ENCODE measurements at regions not wholly inside any gene's neighbourhood (a gene's known extent, or its start where the extent isn't known, plus 50 kb on each side); places are given as distances from the start of the nearest gene placed in this dataset.

DNA sequence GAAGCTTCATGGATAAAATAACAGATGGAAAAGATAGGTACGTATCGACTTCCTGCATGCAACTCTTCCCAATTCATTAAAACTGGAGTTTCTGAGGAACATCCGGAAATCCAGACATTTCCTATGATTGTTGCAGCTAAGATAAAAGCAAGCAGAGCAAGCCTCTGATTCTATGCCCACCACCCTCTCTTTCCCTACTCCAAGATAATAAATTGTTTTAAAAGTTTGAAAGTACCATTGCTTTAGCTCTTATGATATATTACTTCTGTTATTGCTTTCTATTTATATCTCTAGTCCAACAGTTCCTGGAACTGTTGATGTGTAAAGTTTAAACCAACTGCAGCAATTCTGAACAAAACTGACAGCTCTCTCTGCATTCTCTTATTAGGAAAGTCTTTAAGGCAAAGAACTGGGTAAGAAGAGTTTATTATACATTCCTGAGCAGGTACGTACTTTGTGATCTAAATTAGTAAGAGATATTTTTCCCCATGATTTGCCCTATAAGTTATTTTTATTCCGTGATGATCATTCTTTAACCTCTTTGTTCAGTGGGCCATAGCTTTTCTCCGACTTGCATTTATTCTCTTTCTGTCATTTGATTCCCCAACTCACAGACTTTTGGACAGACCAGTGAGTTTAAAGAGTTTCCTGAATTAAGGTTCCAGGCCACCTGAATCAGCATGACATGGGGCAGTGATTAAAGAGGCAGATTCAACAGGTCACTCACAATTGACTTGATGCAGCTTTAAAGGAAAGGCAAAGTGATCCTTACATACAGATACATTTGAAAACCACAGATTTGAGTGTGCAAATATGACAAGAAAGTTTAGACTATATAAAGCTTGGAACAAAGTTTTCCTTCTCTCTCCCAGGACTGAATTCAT is 94.2 kb upstream of the THRB start:
- DNase-seq (ENCODE audit: low spot score) = no peak
- TF ChIP-seq, protein P1, sequence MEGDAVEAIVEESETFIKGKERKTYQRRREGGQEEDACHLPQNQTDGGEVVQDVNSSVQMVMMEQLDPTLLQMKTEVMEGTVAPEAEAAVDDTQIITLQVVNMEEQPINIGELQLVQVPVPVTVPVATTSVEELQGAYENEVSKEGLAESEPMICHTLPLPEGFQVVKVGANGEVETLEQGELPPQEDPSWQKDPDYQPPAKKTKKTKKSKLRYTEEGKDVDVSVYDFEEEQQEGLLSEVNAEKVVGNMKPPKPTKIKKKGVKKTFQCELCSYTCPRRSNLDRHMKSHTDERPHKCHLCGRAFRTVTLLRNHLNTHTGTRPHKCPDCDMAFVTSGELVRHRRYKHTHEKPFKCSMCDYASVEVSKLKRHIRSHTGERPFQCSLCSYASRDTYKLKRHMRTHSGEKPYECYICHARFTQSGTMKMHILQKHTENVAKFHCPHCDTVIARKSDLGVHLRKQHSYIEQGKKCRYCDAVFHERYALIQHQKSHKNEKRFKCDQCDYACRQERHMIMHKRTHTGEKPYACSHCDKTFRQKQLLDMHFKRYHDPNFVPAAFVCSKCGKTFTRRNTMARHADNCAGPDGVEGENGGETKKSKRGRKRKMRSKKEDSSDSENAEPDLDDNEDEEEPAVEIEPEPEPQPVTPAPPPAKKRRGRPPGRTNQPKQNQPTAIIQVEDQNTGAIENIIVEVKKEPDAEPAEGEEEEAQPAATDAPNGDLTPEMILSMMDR (IDR thresholded peaks at IDR 0.05; ENCODE audit: extremely low read depth, missing control alignments) = no peak

DNA sequence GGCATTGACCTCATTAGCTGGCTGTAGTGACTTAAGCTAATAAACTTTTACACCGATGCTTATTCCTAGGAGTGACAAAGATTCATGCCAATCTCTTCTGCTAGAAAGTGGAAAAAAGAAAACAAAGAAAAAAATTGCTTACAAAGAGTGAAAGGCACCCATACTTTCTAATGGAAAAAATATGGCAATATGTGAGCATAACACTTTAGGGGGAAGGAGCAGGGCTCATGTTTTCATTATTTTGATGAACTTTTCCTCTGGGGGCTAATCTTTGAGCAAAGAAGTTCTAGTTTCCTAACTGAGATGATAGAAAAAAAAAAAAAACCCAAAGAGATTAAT is 94.8 kb upstream of the THRB start:
- DNase-seq (ENCODE audit: low spot score) = no peak
- TF ChIP-seq, protein P1 (IDR thresholded peaks at IDR 0.05; ENCODE audit: extremely low read depth, missing control alignments) = no peak

DNA sequence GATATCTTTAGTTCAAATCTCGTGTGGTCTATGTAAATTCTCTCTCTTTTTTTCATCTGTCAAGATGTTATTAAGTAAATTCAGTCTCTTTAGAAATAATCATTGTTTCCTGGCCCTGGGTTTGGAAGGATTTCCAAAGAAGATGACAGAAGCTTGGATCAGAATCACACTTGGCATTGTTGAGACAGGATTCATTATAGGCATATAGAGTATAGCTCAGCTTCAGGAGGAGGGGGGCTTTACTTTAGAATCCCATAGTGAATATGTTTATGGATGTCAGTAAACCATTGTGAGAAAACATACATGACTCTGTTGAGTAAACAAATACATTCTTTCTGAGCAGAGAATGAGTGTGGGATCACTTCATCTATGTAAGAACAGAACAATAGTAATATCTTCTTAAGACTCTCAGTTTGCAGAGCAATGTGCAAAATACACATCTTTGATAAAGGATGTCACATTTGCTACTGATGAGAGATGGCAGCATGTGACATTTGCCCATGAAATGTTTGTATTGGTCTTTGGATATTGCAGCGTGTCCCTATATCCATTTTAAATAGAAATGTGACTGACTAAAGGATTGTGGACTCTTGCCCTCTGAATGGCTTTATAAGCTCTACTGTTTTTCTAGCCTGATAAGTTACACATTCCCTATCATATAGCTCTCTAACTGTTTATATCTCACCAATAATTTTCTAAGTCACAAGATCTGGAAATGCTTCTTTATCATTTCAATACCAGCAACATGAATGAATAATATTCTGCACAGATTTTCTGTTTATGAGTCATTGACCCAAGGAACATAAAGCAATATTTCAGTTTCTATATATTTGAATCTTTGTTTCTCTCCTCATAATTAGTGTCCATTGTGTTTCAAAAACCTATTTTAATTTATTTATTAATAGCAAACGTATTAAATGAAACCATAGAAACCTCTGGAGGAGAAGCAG is 95.6 kb upstream of the THRB start:
- TF ChIP-seq, protein P1 (IDR thresholded peaks at IDR 0.05; ENCODE audit: extremely low read depth, missing control alignments) = no peak
- no peak for DNase-seq (ENCODE audit: low spot score)

DNA sequence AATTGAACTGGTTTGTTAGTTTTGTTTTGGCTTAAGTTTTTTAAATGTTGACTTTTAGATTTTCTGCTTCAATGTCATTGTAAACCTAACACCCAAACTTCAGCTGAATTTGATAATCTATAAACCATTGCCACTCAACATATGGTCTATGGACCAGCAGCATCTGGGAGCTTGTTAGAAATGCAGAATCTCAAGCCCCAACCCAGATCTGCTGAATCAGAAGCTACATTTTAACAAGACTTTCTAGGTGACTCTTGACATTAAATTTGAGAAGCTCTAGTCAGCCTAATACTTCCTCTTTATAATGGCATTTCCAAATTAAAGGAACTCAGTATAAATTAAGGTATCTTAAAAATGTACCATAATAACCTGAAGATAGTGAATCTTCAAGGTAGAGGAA is 96.5 kb upstream of the THRB start:
- DNase-seq (ENCODE audit: low spot score) = no peak
- TF ChIP-seq, protein P1 (IDR thresholded peaks at IDR 0.05; ENCODE audit: extremely low read depth, missing control alignments) = no peak

DNA sequence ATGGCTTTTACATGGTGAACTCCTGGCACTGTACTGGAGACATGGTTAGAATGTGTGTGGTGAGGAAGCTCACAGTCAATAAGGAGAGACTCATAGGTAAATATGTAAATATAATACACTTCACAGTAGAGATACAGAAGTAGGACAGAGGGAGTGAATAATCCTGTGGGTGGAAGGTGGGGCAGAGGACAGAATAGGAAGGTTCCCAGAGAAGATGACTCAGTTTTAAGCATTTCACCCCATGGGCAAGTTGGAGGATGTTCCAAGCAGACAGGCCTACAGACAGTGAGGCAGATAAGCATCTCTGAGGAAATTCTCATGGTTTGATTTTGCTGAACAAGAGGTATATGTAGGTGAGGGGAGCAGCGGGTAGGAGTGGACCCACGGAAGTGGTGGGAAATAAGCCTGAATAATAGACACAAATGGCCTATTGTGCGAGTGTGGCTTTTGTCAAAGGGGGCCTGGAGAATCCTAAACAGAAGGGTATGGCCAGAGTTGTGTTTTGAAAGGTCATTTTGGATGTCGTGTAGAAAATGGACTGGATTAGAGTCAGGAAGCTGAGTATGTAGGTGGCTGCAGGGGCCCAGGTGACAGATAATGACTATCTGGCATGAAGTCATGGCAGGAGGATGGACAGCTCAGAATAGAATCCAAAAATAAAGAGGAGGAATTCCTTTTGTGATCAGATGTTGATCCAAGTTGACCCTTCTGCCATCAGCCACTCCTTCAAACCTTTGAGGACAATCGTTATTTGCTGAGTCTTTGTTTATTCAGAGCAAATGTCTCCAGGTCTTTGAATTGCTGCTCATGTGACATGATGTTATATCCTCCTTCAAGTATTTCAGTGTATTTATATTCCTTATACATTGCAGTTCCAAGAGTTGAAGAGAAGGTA is 97.3 kb upstream of the THRB start:
- DNase-seq (ENCODE audit: low spot score) = no peak
- TF ChIP-seq, protein P1 (IDR thresholded peaks at IDR 0.05; ENCODE audit: extremely low read depth, missing control alignments) = no peak

DNA sequence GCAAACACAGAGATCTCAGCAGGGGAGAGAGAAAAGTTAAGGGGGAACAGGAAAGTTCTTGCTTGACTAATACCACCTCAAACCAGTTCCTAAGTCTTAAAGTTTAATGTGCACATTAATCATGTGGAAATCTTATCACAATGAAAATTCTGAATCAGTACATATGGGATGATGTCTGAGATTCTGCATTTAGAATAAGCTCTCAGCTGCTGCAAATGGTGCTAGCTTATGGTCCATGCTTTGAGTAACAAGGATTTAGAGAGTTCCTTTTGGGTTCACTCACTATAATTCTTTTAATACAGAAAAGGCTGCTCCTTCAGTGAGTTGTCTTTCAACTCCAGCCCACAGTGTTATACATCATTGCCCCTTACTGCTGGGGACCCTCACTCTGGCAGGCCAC is 99.5 kb upstream of the THRB start:
- TF ChIP-seq, protein P1 (IDR thresholded peaks at IDR 0.05; ENCODE audit: extremely low read depth, missing control alignments) = no peak
- DNase-seq (ENCODE audit: low spot score) = no peak

All from GM20000 (cell line).